ENCODE measurements at regions not wholly inside any gene's neighbourhood (a gene's known extent, or its start where the extent isn't known, plus 50 kb on each side); places are given as distances from the start of the nearest gene placed in this dataset.
A peak's percentile ranks its signal among the peaks of the same experiment; 100 is the strongest.

DNA sequence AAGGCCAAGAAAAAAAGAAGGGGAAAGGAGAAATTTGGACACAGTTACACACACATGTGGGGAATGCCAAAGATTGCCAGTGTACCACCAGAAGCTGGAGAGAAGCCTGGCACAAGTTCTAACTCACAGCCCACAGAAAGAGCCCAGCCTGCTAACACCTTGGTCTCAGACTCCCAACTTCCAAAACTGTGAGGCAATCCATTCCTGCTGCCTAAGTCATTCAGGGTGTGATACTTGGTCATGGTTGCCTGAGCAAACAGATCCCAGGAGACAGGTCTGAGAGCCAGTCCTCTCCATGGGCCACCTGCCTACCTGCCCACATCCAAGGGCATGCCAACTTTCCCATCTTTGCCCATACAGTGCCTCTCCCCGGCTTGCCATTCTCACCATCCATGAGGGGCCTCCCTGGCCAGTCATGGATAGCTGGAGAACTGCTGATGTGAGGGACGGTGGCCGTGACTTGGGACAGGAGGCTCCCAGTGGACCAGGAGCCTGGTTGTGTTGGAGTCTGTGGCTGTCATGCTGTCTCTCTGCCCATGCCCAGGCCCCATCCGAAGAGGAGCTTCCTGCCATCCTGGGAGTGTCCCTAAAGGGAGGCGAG lies 198.0 kb upstream of the RTL1 start:
- Histone ChIP-seq H3K4me3 (no peak overlapping the region), H3K27me3 (peaks cover 0 to 5% of the 10 kb centered on the region in 2 donors), H3K27ac (no peak overlapping the region), H3K9me3 (peaks cover 0 to 5% (median 0%) of the 10 kb centered on the region in 3 donors), H3K4me1 (no peaks in the 10 kb centered on the region), H3K36me3 (no peaks in the 10 kb centered on the region)
- TF ChIP-seq, protein P1, sequence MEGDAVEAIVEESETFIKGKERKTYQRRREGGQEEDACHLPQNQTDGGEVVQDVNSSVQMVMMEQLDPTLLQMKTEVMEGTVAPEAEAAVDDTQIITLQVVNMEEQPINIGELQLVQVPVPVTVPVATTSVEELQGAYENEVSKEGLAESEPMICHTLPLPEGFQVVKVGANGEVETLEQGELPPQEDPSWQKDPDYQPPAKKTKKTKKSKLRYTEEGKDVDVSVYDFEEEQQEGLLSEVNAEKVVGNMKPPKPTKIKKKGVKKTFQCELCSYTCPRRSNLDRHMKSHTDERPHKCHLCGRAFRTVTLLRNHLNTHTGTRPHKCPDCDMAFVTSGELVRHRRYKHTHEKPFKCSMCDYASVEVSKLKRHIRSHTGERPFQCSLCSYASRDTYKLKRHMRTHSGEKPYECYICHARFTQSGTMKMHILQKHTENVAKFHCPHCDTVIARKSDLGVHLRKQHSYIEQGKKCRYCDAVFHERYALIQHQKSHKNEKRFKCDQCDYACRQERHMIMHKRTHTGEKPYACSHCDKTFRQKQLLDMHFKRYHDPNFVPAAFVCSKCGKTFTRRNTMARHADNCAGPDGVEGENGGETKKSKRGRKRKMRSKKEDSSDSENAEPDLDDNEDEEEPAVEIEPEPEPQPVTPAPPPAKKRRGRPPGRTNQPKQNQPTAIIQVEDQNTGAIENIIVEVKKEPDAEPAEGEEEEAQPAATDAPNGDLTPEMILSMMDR (IDR thresholded peaks at IDR 0.05) = no peak
- DNase-seq = peak in 1 of 2 donors; percentile 15
- intact Hi-C loops (cut with DNase I; ENCODE audit: low total_unique reads) = no loop called here

DNA sequence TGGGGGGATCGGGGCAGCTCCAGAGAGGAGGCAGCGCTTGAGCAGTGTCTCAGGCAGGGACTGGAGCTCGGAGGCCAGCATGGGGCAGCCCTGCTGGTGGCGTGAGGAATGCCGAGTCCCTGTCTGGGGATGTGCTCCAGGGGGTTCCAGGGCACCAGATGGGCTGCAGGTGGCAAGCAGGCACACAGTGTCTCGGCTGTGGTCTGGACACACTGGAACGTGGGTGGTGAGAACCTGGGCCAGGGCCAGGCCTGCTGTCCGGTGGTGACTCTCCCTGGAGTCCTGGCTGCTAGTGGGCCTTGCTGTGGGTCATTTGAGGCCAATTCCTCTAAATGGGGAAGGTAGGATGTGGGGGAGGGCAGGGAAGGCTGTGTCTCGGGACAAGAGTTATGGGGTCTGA lies 199.4 kb upstream of the RTL1 start:
- no peaks in the 10 kb centered on the region for H3K36me3 ChIP-seq
- TF ChIP-seq, protein P1 (IDR thresholded peaks at IDR 0.05) = no peak
- H3K27ac ChIP-seq = no peak overlapping the region
- intact Hi-C loops (cut with DNase I; ENCODE audit: low total_unique reads) = no loop called here
- H3K27me3 ChIP-seq = peaks cover 0 to 5% of the 10 kb centered on the region in 2 donors
- H3K4me1 ChIP-seq = no peaks in the 10 kb centered on the region
- peak in 1 of 2 donors; percentile 13 for DNase-seq
- peaks cover 0 to 5% (median 0%) of the 10 kb centered on the region in 3 donors for H3K9me3 ChIP-seq
- no peak overlapping the region for H3K4me3 ChIP-seq

DNA sequence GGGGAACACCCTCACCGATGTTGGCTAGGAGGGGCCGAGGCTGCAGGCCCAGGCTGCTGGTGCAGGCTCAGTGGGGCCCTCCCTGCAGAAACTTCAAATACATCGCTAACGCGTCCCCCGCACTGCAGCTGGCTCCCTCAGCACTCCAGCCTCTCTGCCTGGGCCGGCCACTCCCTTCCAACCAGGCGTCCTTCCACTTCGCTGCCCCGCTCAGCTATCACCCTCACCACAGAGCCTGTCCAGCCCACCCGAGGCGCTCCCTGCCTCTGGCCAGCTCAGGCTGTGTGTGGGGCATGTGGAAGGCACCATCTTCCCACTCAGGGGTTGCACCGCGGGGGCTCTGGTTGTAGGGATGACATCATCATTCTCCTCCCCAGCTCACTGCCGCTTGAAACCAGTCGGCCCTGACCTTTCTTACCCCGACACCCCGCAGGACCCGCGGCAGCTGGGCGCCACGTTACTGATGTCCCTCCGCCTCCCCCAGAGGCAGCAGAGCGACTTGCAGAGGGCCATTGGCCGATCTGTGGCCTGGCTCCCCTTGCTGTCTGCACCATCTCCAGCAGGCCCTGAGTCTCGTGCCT lies 199.9 kb upstream of the RTL1 start:
- peak in 1 of 2 donors; percentile 12 for DNase-seq
- TF ChIP-seq, protein P1 (IDR thresholded peaks at IDR 0.05) = no peak
- H3K36me3 ChIP-seq = no peaks in the 10 kb centered on the region
- H3K27ac ChIP-seq = no peak overlapping the region
- H3K27me3 ChIP-seq = peaks cover 0 to 5% of the 10 kb centered on the region in 2 donors
- H3K4me1 ChIP-seq = no peaks in the 10 kb centered on the region
- intact Hi-C loops (cut with DNase I; ENCODE audit: low total_unique reads) = no loop called here
- H3K4me3 ChIP-seq = no peak overlapping the region
- H3K9me3 ChIP-seq = peaks cover 0 to 5% (median 0%) of the 10 kb centered on the region in 3 donors

DNA sequence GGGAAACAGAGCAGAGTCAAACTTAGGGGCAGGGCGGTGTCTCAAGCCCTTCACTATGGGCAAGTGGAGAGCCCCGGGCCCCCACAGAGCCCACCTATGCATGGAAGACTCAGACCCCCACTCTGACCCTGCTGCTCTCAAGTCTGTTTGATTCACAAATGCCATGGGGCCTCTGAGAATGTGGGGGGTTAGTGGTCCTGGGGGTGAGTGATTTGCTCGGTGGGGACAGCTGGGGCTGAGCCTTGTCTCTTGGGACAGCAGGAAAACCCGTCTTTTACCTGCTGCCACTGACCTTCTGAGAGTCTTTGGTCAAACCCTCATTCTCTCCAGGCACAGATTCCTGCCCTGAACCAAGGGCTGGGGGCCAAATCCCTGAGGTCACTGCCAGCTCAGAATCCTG lies 201.0 kb upstream of the RTL1 start:
- H3K4me3 ChIP-seq = no peak overlapping the region
- H3K27me3 ChIP-seq = peaks cover 0 to 5% of the 10 kb centered on the region in 2 donors
- intact Hi-C loops (cut with DNase I; ENCODE audit: low total_unique reads) = no loop called here
- H3K9me3 ChIP-seq = peaks cover 0 to 5% (median 0%) of the 10 kb centered on the region in 3 donors
- no peaks in the 10 kb centered on the region for H3K4me1 ChIP-seq
- no peaks in the 10 kb centered on the region for H3K36me3 ChIP-seq
- no peak overlapping the region for H3K27ac ChIP-seq
- TF ChIP-seq, protein P1 (IDR thresholded peaks at IDR 0.05) = no peak
- peak in 1 of 2 donors; percentile 5 for DNase-seq

DNA sequence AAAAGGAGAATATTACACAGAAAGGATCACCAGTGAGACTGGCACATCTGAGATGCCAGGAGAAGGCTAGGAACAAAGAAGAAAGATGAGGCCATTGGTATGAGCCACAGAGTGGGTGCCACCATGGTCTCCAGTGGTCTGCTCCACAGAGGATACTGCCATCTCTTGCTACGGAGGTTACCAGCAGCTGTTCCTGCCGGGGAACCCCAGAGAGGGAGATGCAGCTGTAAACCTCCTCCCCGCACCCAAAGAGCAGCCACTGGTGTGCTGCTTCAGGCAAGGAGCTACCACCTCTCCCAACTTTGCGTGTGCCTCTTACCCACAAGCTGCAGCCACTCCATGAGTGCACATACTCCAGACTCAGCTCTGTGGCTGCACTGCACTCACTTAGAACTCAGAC lies 201.5 kb upstream of the RTL1 start:
- intact Hi-C loops (cut with DNase I; ENCODE audit: low total_unique reads) = no loop called here
- Histone ChIP-seq H3K4me1 (no peaks in the 10 kb centered on the region), H3K27me3 (peaks cover 0 to 5% of the 10 kb centered on the region in 2 donors), H3K36me3 (no peaks in the 10 kb centered on the region), H3K27ac (no peak overlapping the region), H3K4me3 (no peak overlapping the region), H3K9me3 (no peaks in the 10 kb centered on the region)
- TF ChIP-seq, protein P1 (IDR thresholded peaks at IDR 0.05) = no peak
- DNase-seq = peak in 1 of 2 donors; percentile 2

Measured in tibial artery (tissue), 4 donors.